Tibial artery (tissue), 4 donors: ENCODE measurements at regions not wholly inside any gene's neighbourhood (a gene's known extent, or its start where the extent isn't known, plus 50 kb on each side); places are given as distances from the start of the nearest gene placed in this dataset.

Experiments
- DNase-seq, 2 donors: peaks; one replicate each; pipeline ENCODE4 v3.0.0-alpha.2; 2019
- H3K27ac ChIP-seq, 2 donors: fragments of 200-600 bp; sonication (generic) in 1 of 2; 1 replicate in 1 of 2; 2 replicates in 1 of 2; pipeline ENCODE4 v1.5.1; 2018 to 2019; ENCODE audit warnings: mild to moderate bottlenecking in 1 of 2
- H3K27me3 ChIP-seq, 2 donors: fragments of 200-600 bp; sonication (generic) in 1 of 2; one replicate each; pipeline versions ENCODE4 v1.5.1 to v1.6.0; 2016 to 2019
- H3K36me3 ChIP-seq, 3 donors: fragments of 200-600 bp; sonication (generic) in 2 of 3; one replicate each; pipeline ENCODE4 v1.5.1; 2016 to 2019; ENCODE audit warnings: mild to moderate bottlenecking in 2 of 3
- H3K4me1 ChIP-seq, 4 donors: fragments of 200-600 bp; sonication (generic) in 2 of 4; 1 replicate in 3 of 4; 2 replicates in 1 of 4; pipeline ENCODE4 v1.5.1; 2016 to 2019
- H3K4me3 ChIP-seq, 2 donors: fragments of 200-600 bp; sonication (generic) in 1 of 2; 1 replicate in 1 of 2; 2 replicates in 1 of 2; pipeline ENCODE4 v1.5.1; 2018 to 2019; ENCODE audit warnings: mild to moderate bottlenecking in 2 of 2
- H3K9me3 ChIP-seq, 3 donors: fragments of 200-600 bp; sonication (generic) in 1 of 3; one replicate each; pipeline ENCODE4 v1.5.1; 2016 to 2019
- CTCF ChIP-seq, 2 experiments: fragments of 200-600 bp in 1 of 2; fragments of 450-650 bp in 1 of 2; IDR thresholded peaks; one replicate each; pipeline ENCODE4 v1.5.1; 2017 to 2019; ENCODE audit warnings: antibody characterized with exemption in 2 of 2, mild to moderate bottlenecking in 1 of 2, moderate library complexity in 1 of 2
- intact Hi-C: fragments of 100-400 bp; cut with DNase I; formaldehyde crosslinking; loops from one replicate; pipeline ENCODE4 v1.15.0; 2023; ENCODE audit warnings: low total_unique reads

- no peak for TF ChIP-seq CTCF (IDR thresholded peaks at IDR 0.05)
- Histone ChIP-seq H3K4me3 (no peak overlapping the region), H3K27ac (no peak overlapping the region), H3K27me3 (no peaks in the 10 kb centered on the region), H3K36me3 (peaks cover 0 to 6% (median 0%) of the 10 kb centered on the region in 3 donors), H3K4me1 (peaks cover 0 to 3% (median 0%) of the 10 kb centered on the region in 4 donors), H3K9me3 (no peaks in the 10 kb centered on the region)
- DNase-seq: no peak
- intact Hi-C loops: no loop called here
These were observed 122.0 kb downstream of the ELAPOR2 start for GRCh38 chr7:86937363-86937878.

GRCh38 chr7:86933295-86933845 lies 126.1 kb downstream of the ELAPOR2 start:
- DNase-seq: no peak
- Histone ChIP-seq H3K4me1 (peaks cover 0 to 14% (median 3%) of the 10 kb centered on the region in 4 donors), H3K9me3 (no peaks in the 10 kb centered on the region), H3K4me3 (no peak overlapping the region), H3K36me3 (peaks cover 0 to 6% (median 0%) of the 10 kb centered on the region in 3 donors), H3K27me3 (no peaks in the 10 kb centered on the region), H3K27ac (no peak overlapping the region)
- intact Hi-C loops: no loop called here
- no peak for TF ChIP-seq CTCF (IDR thresholded peaks at IDR 0.05)

- Histone ChIP-seq H3K27me3 (no peaks in the 10 kb centered on the region), H3K9me3 (no peaks in the 10 kb centered on the region), H3K4me1 (peaks cover 0 to 14% (median 3%) of the 10 kb centered on the region in 4 donors), H3K4me3 (no peak overlapping the region), H3K36me3 (no peaks in the 10 kb centered on the region), H3K27ac (peak overlapping the region; percentile 46 to 51)
- TF ChIP-seq CTCF (IDR thresholded peaks at IDR 0.05): no peak
- intact Hi-C loops: no loop called here
- peak; percentile 37 to 65 for DNase-seq
These were observed 127.4 kb downstream of the ELAPOR2 start for GRCh38 chr7:86932038-86932512.

- TF ChIP-seq CTCF (IDR thresholded peaks at IDR 0.05): no peak
- intact Hi-C loops: no loop called here
These were observed 128.0 kb downstream of the ELAPOR2 start for GRCh38 chr7:86931439-86931838.

GRCh38 chr7:86930554-86931307 lies 128.7 kb downstream of the ELAPOR2 start:
- intact Hi-C loops: no loop called here
- H3K36me3 ChIP-seq: no peaks in the 10 kb centered on the region
- H3K27ac ChIP-seq: no peak overlapping the region
- no peaks in the 10 kb centered on the region for H3K9me3 ChIP-seq
- no peak for TF ChIP-seq CTCF (IDR thresholded peaks at IDR 0.05)
- DNase-seq: no peak
- H3K27me3 ChIP-seq: no peaks in the 10 kb centered on the region
- peaks cover 0 to 14% (median 3%) of the 10 kb centered on the region in 4 donors for H3K4me1 ChIP-seq
- no peak overlapping the region for H3K4me3 ChIP-seq

More at GRCh38 chr7:86931439-86931838, 128.0 kb downstream of the ELAPOR2 start:
- Histone ChIP-seq H3K4me1 (peaks cover 0 to 14% (median 3%) of the 10 kb centered on the region in 4 donors), H3K9me3 (no peaks in the 10 kb centered on the region), H3K36me3 (no peaks in the 10 kb centered on the region), H3K27ac (peak overlapping the region; percentile 10 to 51), H3K27me3 (no peaks in the 10 kb centered on the region), H3K4me3 (no peak overlapping the region)
- DNase-seq: no peak
